HepG2 (cell line): ENCODE measurements at regions not wholly inside any gene's neighbourhood (a gene's known extent, or its start where the extent isn't known, plus 50 kb on each side); places are given as distances from the start of the nearest gene placed in this dataset.
A peak's percentile ranks its signal among the peaks of the same experiment; 100 is the strongest.

Source experiments
- ATAC-seq: fragments of 200-7000 bp; cut with Tn5 transposase; 3 replicates; pipeline ENCODE4 v1.9.1; 2020; ENCODE audit warnings: mild to moderate bottlenecking, moderate library complexity
- BruUV-seq: library from RNA; stranded (reverse); fragments of 400-500 nt; replicated peaks from 2 replicates; lab custom pipeline; 2021; lab: Mats Ljungman, UMichigan
- CTCF ChIA-PET: fragments of 300-600 bp; formaldehyde crosslinking; extraction: SDS; loops from one replicate; lab custom pipeline; 2021; ENCODE audit warnings: low total read pairs, inconsistent platforms, low intra/inter-chr PET ratio; lab: Yijun Ruan, JAX
- POLR2A ChIA-PET: fragments of 350-600 bp; sonication (Branson Sonifier 250); formaldehyde crosslinking; loops from one replicate; lab custom pipeline; 2020; ENCODE audit warnings: antibody characterized with exemption, inconsistent platforms; lab: Yijun Ruan, JAX
- DNase-seq: peaks from one replicate; pipeline ENCODE4 v3.0.0-alpha.2; 2015; ENCODE audit warnings: low spot score
- FAIRE-seq: peaks from 3 replicates; lab custom pipeline; 2011; peaks lifted over from hg19 to GRCh38; lab: Jason Lieb, UNC
- H2AFZ ChIP-seq: one replicate; pipeline ENCODE4 v1.6.1; 2011; ENCODE audit warnings: low read length, inconsistent platforms
- H3K27ac ChIP-seq: fragments of 300-600 bp; 3 replicates; pipeline ENCODE4 v1.8.0; 2011; ENCODE audit warnings: mixed run types, mild to moderate bottlenecking, mixed read lengths, low read length, inconsistent platforms; ENCODE audit not compliant: insufficient read depth; ENCODE audit errors: extremely low read length
- H3K27me3 ChIP-seq, 2 experiments: fragments of 200-600 bp in 1 of 2; 2 replicates in 1 of 2; 3 replicates in 1 of 2; pipeline versions ENCODE4 v1.6.0 to v1.8.0; 2011; ENCODE audit warnings: low read length in 2 of 2, mild to moderate bottlenecking in 2 of 2, moderate library complexity in 2 of 2, inconsistent platforms in 1 of 2; ENCODE audit not compliant: insufficient read depth in 2 of 2, control insufficient read depth in 1 of 2
- H3K36me3 ChIP-seq, 2 experiments: fragments of 200-600 bp in 1 of 2; replicated peaks in 1 of 2; 2 replicates in 1 of 2; 3 replicates in 1 of 2; pipeline versions ENCODE4 v1.5.1 to v1.8.0; 2011; ENCODE audit warnings: low read length in 2 of 2, inconsistent platforms in 1 of 2; ENCODE audit not compliant: insufficient read depth in 2 of 2, control insufficient read depth in 1 of 2
- H3K4me1 ChIP-seq: 2 replicates; pipeline ENCODE4 v1.5.1; 2012; ENCODE audit warnings: low read length, inconsistent platforms; ENCODE audit not compliant: insufficient read depth
- H3K4me2 ChIP-seq: 2 replicates; pipeline ENCODE4 v1.6.0; 2011; ENCODE audit warnings: low read depth, low read length, inconsistent platforms
- H3K4me3 ChIP-seq, 3 experiments: fragments of 200-600 bp in 1 of 3; sonication (generic), shearing (Covaris generic) in 1 of 3; replicated peaks in 1 of 3; 2 replicates each; pipeline ENCODE4 v1.5.1; 2011 to 2016; ENCODE audit warnings: low read length in 3 of 3, inconsistent platforms in 2 of 3, low read depth in 2 of 3, mild to moderate bottlenecking in 2 of 3, control low read depth in 1 of 3, mixed read lengths in 1 of 3; ENCODE audit not compliant: insufficient read depth in 1 of 3
- H3K79me2 ChIP-seq: one replicate; pipeline ENCODE4 v1.6.1; 2011; ENCODE audit warnings: low read length, inconsistent platforms; ENCODE audit not compliant: insufficient read depth
- H3K9ac ChIP-seq: 2 replicates; pipeline ENCODE4 v1.6.0; 2011; ENCODE audit warnings: mild to moderate bottlenecking, low read depth, low read length, inconsistent platforms; ENCODE audit not compliant: insufficient read depth
- H3K9me3 ChIP-seq: 2 replicates; pipeline ENCODE4 v1.5.1; 2012; ENCODE audit warnings: mild to moderate bottlenecking, low read length
- H4K20me1 ChIP-seq: 2 replicates; pipeline ENCODE4 v1.6.0; 2011; ENCODE audit warnings: inconsistent platforms, mild to moderate bottlenecking, low read length, moderate library complexity; ENCODE audit not compliant: insufficient read depth
- AGO2 ChIP-seq: fragments of 200-400 bp; formaldehyde crosslinking; optimal IDR thresholded peaks from 2 replicates; pipeline ENCODE3; 2017; ENCODE audit warnings: mild to moderate bottlenecking, low read depth, low read length, moderate library complexity
- ELF1 ChIP-seq: sonication (generic); formaldehyde crosslinking; IDR thresholded peaks from 2 replicates; pipeline ENCODE4 v1.4.0; 2020; ENCODE audit warnings: missing genetic modification reagents
- ELF3 ChIP-seq: IDR thresholded peaks from 2 replicates; pipeline ENCODE4 v1.6.1; 2016; ENCODE audit warnings: missing genetic modification reagents, missing compliant biosample characterization
- HMGA1 ChIP-seq: sonication (generic); formaldehyde crosslinking; conservative IDR thresholded peaks from 2 replicates; pipeline ENCODE4 v1.4.0; 2020; ENCODE audit warnings: missing genetic modification reagents
- HMGXB4 ChIP-seq, 2 experiments: sonication (generic) in 1 of 2; formaldehyde crosslinking in 1 of 2; IDR thresholded peaks; 2 replicates each; pipeline versions ENCODE4 v1.4.0 to v1.6.1; 2018 to 2020; ENCODE audit warnings: missing genetic modification reagents in 2 of 2, borderline replicate concordance in 1 of 2, low read depth in 1 of 2, mild to moderate bottlenecking in 1 of 2, missing biosample characterization in 1 of 2
- MEIS1 ChIP-seq: sonication (generic); formaldehyde crosslinking; IDR thresholded peaks from 2 replicates; pipeline ENCODE4 v1.9.0; 2021; ENCODE audit warnings: mild to moderate bottlenecking, missing genetic modification reagents, moderate library complexity, borderline replicate concordance
- NFE2L1 ChIP-seq: sonication (generic); formaldehyde crosslinking; IDR thresholded peaks from 2 replicates; pipeline ENCODE4 v1.4.0; 2020; ENCODE audit warnings: missing genetic modification reagents, mild to moderate bottlenecking, borderline replicate concordance
- PRDM4 ChIP-seq: sonication (generic); formaldehyde crosslinking; IDR thresholded peaks from 2 replicates; pipeline ENCODE4 v1.9.0; 2021; ENCODE audit warnings: missing genetic modification reagents, borderline replicate concordance
- SP1 ChIP-seq, 2 experiments: fragments of 450-650 bp in 1 of 2; sonication (generic) in 1 of 2; formaldehyde crosslinking in 1 of 2; IDR thresholded peaks; 2 replicates each; pipeline versions ENCODE4 v1.4.0 to v1.6.1; 2016 to 2020; ENCODE audit warnings: missing genetic modification reagents in 1 of 2
- STAG1 ChIP-seq: sonication (generic); formaldehyde crosslinking; IDR thresholded peaks from 2 replicates; pipeline ENCODE4 v1.4.0; 2020; ENCODE audit warnings: missing genetic modification reagents
- TMF1 ChIP-seq: sonication (generic); formaldehyde crosslinking; IDR thresholded peaks from 2 replicates; pipeline ENCODE4 v1.8.1; 2022; ENCODE audit warnings: low read depth, missing genetic modification reagents
- TRIM24 ChIP-seq: sonication (generic); formaldehyde crosslinking; IDR thresholded peaks from 2 replicates; pipeline ENCODE4 v1.8.0; 2022; ENCODE audit warnings: mild to moderate bottlenecking, missing genetic modification reagents
- XRCC5 ChIP-seq: fragments of 200-400 bp; formaldehyde crosslinking; optimal IDR thresholded peaks from 2 replicates; pipeline ENCODE3; 2017; ENCODE audit warnings: mild to moderate bottlenecking, low read length
- ZBTB26 ChIP-seq: IDR thresholded peaks from 2 replicates; pipeline ENCODE4 v1.6.1; 2016; ENCODE audit warnings: missing compliant biosample characterization, missing genetic modification reagents, borderline replicate concordance
- ZNF484 ChIP-seq: sonication (generic); formaldehyde crosslinking; IDR thresholded peaks from 2 replicates; pipeline ENCODE4 v1.5.1; 2020; ENCODE audit warnings: mild to moderate bottlenecking, low read depth, missing genetic modification reagents, borderline replicate concordance
- ZNF546 ChIP-seq: sonication (generic); formaldehyde crosslinking; conservative IDR thresholded peaks from 2 replicates; pipeline ENCODE4 v1.8.1; 2023; ENCODE audit warnings: mild to moderate bottlenecking, missing genetic modification reagents
- ZNF660 ChIP-seq: sonication (generic); formaldehyde crosslinking; IDR thresholded peaks from 2 replicates; pipeline ENCODE4 v1.5.1; 2020; ENCODE audit warnings: mild to moderate bottlenecking, low read depth, missing genetic modification reagents, borderline replicate concordance
- WGBS: methylation state at CpG from one replicate; pipeline ENCODE4 v1.1.6; 2017; ENCODE audit warnings: low lambda C conversion rate; 5-methylcytosine and 5-hydroxymethylcytosine counted together
- in situ Hi-C: cut with HindIII; loops from 2 replicates; pipeline ENCODE4 v1.10.0; 2017; ENCODE audit warnings: low pct_unique_long_range_greater_than_20kb; ENCODE audit not compliant: extremely low pct_ligation_motif_present
- intact Hi-C: fragments of 100-400 bp; cut with micrococcal nuclease; formaldehyde crosslinking; loops from one replicate; pipeline ENCODE4 v1.10.0; 2022; ENCODE audit not compliant: unreplicated experiment

- CTCF ChIA-PET, result interaction anchor here (1.5 to 5.6 kb wide), 4 partner anchors 52 to 173 kb away, joined by 3 to 144 read pairs (median 26); no protein-coding TSS in a partner anchor
- intact Hi-C loops, result loop anchor here (1.0 kb wide), 3 partner anchors 52 to 174 kb away; no protein-coding TSS in a partner anchor
- TF ChIP-seq HMGA1 (CRISPR knock-in tag), result no peak
- peak; percentile 27; the same call in 1 of the 2 replicates for TF ChIP-seq ELF1
- TF ChIP-seq ELF3 (CRISPR knock-in tag), result peak; percentile 57; the same call in 1 of the 2 replicates
- peak; percentile 96 for TF ChIP-seq STAG1 (CRISPR knock-in tag)
- TF ChIP-seq ZNF660 (CRISPR knock-in tag), result no peak
- TF ChIP-seq ZNF546 (CRISPR knock-in tag), result no peak
- TF ChIP-seq NFE2L1 (CRISPR knock-in tag), result no peak
- no peak for TF ChIP-seq XRCC5
- no peak for TF ChIP-seq ZBTB26 (CRISPR knock-in tag)
- TF ChIP-seq ZNF484, result no peak
- TF ChIP-seq MEIS1 (CRISPR knock-in tag), result no peak
- TF ChIP-seq AGO2, result no peak
- no peak for TF ChIP-seq TRIM24 (CRISPR knock-in tag)
- TF ChIP-seq HMGXB4 (CRISPR knock-in tag; IDR thresholded peaks at IDR 0.05; ENCODE audit: borderline replicate concordance in 1 of 2, low read depth in 1 of 2), result no peak; a peak in 1 of 4 replicates
- no peak for TF ChIP-seq SP1 (IDR thresholded peaks at IDR 0.05)
- TF ChIP-seq SP1 (CRISPR knock-in tag; IDR thresholded peaks at IDR 0.05), result no peak
- TF ChIP-seq TMF1 (CRISPR knock-in tag), result no peak
- TF ChIP-seq PRDM4 (CRISPR knock-in tag), result no peak
These were observed 58.0 kb upstream of the CYSLTR2 start for GRCh38 chr13:48595431-48596429.

More at GRCh38 chr13:48595431-48596429, 58.0 kb upstream of the CYSLTR2 start:
- DNase-seq (peak; percentile 79), FAIRE-seq (no peak), ATAC-seq (peak; percentile 94)
- in situ Hi-C loops, result loop anchor here (5.0 to 25.0 kb wide), 3 partner anchors 52 to 483 kb away; no protein-coding TSS in a partner anchor
- POLR2A ChIA-PET, result no interaction called here
- Histone ChIP-seq H3K9me3 (no peaks in the 10 kb centered on the region), H3K4me1 (peaks cover 56% of the 10 kb centered on the region), H2AFZ (peak overlapping the region; percentile 62), H3K4me3 (no peak overlapping the region), H4K20me1 (no peaks in the 10 kb centered on the region), H3K79me2 (no peaks in the 10 kb centered on the region), H3K27ac (no peak overlapping the region), H3K36me3 (no peaks in the 10 kb centered on the region), H3K9ac (no peak overlapping the region), H3K27me3 (no peaks in the 10 kb centered on the region), H3K4me2 (0 out of 2 replicates have a peak overlapping the region, but pooled peaks have one; percentile 8)
- no TSS peak for BruUV-seq
- 62% methylated on average over 7 of the region's 7 CpGs for WGBS
